GM21723 (cell line): ENCODE measurements at regions not wholly inside any gene's neighbourhood (a gene's known extent, or its start where the extent isn't known, plus 50 kb on each side); places are given as distances from the start of the nearest gene placed in this dataset.

Experiments used
- ATAC-seq: cut with Tn5 transposase; IDR thresholded peaks from one replicate; pipeline ENCODE4 v1.9.1; 2021; ENCODE audit warnings: mild to moderate bottlenecking, moderate library complexity; ENCODE audit not compliant: unreplicated experiment

- ATAC-seq: no peak
Observed at GRCh38 chr17:33809748-33810147, 445.3 kb upstream of the CCL2 start.

- ATAC-seq: no peak
Observed at GRCh38 chr17:33811004-33811760, 443.9 kb upstream of the CCL2 start.

GRCh38 chr17:33811984-33812577 lies 443.0 kb upstream of the CCL2 start:
- no peak for ATAC-seq

- no peak for ATAC-seq
Observed at GRCh38 chr17:33814852-33815251, 440.2 kb upstream of the CCL2 start.

GRCh38 chr17:33816036-33816435 lies 439.0 kb upstream of the CCL2 start:
- ATAC-seq: no peak

- no peak for ATAC-seq
Observed at GRCh38 chr17:33816842-33817617, 438.1 kb upstream of the CCL2 start.

GRCh38 chr17:33819539-33819938 lies 435.5 kb upstream of the CCL2 start:
- ATAC-seq: no peak

GRCh38 chr17:33832262-33832661 lies 422.8 kb upstream of the CCL2 start:
- ATAC-seq: no peak

- no peak for ATAC-seq
Observed at GRCh38 chr17:33837281-33837680, 417.8 kb upstream of the CCL2 start.

GRCh38 chr17:33838281-33838680 lies 416.8 kb upstream of the CCL2 start:
- no peak for ATAC-seq

GRCh38 chr17:33847900-33848299 lies 407.2 kb upstream of the CCL2 start:
- no peak for ATAC-seq

GRCh38 chr17:33848433-33848832 lies 406.7 kb upstream of the CCL2 start:
- ATAC-seq: no peak

- ATAC-seq: no peak
Observed at GRCh38 chr17:33854596-33854995, 400.5 kb upstream of the CCL2 start.

GRCh38 chr17:33858121-33858520 lies 397.0 kb upstream of the CCL2 start:
- ATAC-seq: no peak

GRCh38 chr17:33858682-33859081 lies 396.4 kb upstream of the CCL2 start:
- ATAC-seq: no peak

- no peak for ATAC-seq
Observed at GRCh38 chr17:33862772-33863602, 392.1 kb upstream of the CCL2 start.

GRCh38 chr17:33864758-33865229 lies 390.3 kb upstream of the CCL2 start:
- ATAC-seq: no peak

- ATAC-seq: no peak
Observed at GRCh38 chr17:33868899-33869298, 386.2 kb upstream of the CCL2 start.

- no peak for ATAC-seq
Observed at GRCh38 chr17:33870936-33871335, 384.1 kb upstream of the CCL2 start.

GRCh38 chr17:33871720-33872540 lies 383.2 kb upstream of the CCL2 start:
- ATAC-seq: no peak
